ENCODE measurements at regions not wholly inside any gene's neighbourhood (a gene's known extent, or its start where the extent isn't known, plus 50 kb on each side); places are given as distances from the start of the nearest gene placed in this dataset.

GRCh38 chr16:79973320-79973719, 372.8 kb upstream of the MAF start:
- BruUV-seq (replicated peaks), result no TSS peak

GRCh38 chr16:79972053-79972704, 371.6 kb upstream of the MAF start:
- ChIA-PET POLR2A (no interaction called here), CTCF (no interaction called here)
- no TSS peak for BruUV-seq (replicated peaks)
- in situ Hi-C loops (cut with HindIII; ENCODE audit: low pct_unique_long_range_greater_than_20kb, low sequenced_read_pairs), result no loop called here
- no peak for DNase-seq (ENCODE audit: low read depth, low spot score)
- no peak overlapping the region for H3K27ac ChIP-seq (ENCODE audit: low read length)
- no peaks in the 10 kb centered on the region for H3K9me3 ChIP-seq (ENCODE audit: control insufficient read depth, insufficient read depth, low read depth, low read length)
- ATAC-seq, result no peak
- intact Hi-C loops (cut with micrococcal nuclease; ENCODE audit: unreplicated experiment), result no loop called here
- no peak overlapping the region for H3K4me3 ChIP-seq (ENCODE audit: low read depth in 2 of 2, low read length in 2 of 2)
- no peaks in the 10 kb centered on the region for H3K36me3 ChIP-seq (ENCODE audit: control insufficient read depth, insufficient read depth, low read length)
- H3K27me3 ChIP-seq (ENCODE audit: control insufficient read depth, insufficient read depth, low read length), result no peaks in the 10 kb centered on the region
- no peaks in the 10 kb centered on the region for H3K4me1 ChIP-seq (ENCODE audit: control insufficient read depth, insufficient read depth, low read length)
- TF ChIP-seq TCF7L2 (IDR thresholded peaks at IDR 0.05; ENCODE audit: low read depth, low read length), result no peak
- TF ChIP-seq, protein P1, sequence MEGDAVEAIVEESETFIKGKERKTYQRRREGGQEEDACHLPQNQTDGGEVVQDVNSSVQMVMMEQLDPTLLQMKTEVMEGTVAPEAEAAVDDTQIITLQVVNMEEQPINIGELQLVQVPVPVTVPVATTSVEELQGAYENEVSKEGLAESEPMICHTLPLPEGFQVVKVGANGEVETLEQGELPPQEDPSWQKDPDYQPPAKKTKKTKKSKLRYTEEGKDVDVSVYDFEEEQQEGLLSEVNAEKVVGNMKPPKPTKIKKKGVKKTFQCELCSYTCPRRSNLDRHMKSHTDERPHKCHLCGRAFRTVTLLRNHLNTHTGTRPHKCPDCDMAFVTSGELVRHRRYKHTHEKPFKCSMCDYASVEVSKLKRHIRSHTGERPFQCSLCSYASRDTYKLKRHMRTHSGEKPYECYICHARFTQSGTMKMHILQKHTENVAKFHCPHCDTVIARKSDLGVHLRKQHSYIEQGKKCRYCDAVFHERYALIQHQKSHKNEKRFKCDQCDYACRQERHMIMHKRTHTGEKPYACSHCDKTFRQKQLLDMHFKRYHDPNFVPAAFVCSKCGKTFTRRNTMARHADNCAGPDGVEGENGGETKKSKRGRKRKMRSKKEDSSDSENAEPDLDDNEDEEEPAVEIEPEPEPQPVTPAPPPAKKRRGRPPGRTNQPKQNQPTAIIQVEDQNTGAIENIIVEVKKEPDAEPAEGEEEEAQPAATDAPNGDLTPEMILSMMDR (IDR thresholded peaks at IDR 0.05), result no peak
- no peak for TF ChIP-seq SIN3A (IDR thresholded peaks at IDR 0.05; ENCODE audit: borderline replicate concordance, insufficient read depth, low read depth, low read length)
- TF ChIP-seq, protein P2, sequence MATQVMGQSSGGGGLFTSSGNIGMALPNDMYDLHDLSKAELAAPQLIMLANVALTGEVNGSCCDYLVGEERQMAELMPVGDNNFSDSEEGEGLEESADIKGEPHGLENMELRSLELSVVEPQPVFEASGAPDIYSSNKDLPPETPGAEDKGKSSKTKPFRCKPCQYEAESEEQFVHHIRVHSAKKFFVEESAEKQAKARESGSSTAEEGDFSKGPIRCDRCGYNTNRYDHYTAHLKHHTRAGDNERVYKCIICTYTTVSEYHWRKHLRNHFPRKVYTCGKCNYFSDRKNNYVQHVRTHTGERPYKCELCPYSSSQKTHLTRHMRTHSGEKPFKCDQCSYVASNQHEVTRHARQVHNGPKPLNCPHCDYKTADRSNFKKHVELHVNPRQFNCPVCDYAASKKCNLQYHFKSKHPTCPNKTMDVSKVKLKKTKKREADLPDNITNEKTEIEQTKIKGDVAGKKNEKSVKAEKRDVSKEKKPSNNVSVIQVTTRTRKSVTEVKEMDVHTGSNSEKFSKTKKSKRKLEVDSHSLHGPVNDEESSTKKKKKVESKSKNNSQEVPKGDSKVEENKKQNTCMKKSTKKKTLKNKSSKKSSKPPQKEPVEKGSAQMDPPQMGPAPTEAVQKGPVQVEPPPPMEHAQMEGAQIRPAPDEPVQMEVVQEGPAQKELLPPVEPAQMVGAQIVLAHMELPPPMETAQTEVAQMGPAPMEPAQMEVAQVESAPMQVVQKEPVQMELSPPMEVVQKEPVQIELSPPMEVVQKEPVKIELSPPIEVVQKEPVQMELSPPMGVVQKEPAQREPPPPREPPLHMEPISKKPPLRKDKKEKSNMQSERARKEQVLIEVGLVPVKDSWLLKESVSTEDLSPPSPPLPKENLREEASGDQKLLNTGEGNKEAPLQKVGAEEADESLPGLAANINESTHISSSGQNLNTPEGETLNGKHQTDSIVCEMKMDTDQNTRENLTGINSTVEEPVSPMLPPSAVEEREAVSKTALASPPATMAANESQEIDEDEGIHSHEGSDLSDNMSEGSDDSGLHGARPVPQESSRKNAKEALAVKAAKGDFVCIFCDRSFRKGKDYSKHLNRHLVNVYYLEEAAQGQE (IDR thresholded peaks at IDR 0.05; ENCODE audit: insufficient read depth in 1 of 2, low read depth in 2 of 2, low read length in 1 of 2), result no peak

More at GRCh38 chr16:79973320-79973719, 372.8 kb upstream of the MAF start:
- H3K4me3 ChIP-seq (ENCODE audit: low read depth in 2 of 2, low read length in 2 of 2), result no peak overlapping the region
- in situ Hi-C loops (cut with HindIII; ENCODE audit: low pct_unique_long_range_greater_than_20kb, low sequenced_read_pairs) (no loop called here), intact Hi-C loops (cut with micrococcal nuclease; ENCODE audit: unreplicated experiment) (no loop called here)
- H3K9me3 ChIP-seq (ENCODE audit: control insufficient read depth, insufficient read depth, low read depth, low read length), result no peaks in the 10 kb centered on the region
- no peak for TF ChIP-seq POLR2AphosphoS5 (IDR thresholded peaks at IDR 0.05; ENCODE audit: low read depth, low read length)
- TF ChIP-seq, protein P1 (IDR thresholded peaks at IDR 0.05), result no peak
- TF ChIP-seq, protein P2 (IDR thresholded peaks at IDR 0.05; ENCODE audit: insufficient read depth in 1 of 2, low read depth in 2 of 2, low read length in 1 of 2), result no peak
- no peaks in the 10 kb centered on the region for H3K4me1 ChIP-seq (ENCODE audit: control insufficient read depth, insufficient read depth, low read length)
- CTCF ChIA-PET, result no interaction called here
- no peak overlapping the region for H3K27ac ChIP-seq (ENCODE audit: low read length)
- ATAC-seq (no peak), DNase-seq (ENCODE audit: low read depth, low spot score) (no peak)
- POLR2A ChIA-PET, result no interaction called here
- H3K27me3 ChIP-seq (ENCODE audit: control insufficient read depth, insufficient read depth, low read length), result no peaks in the 10 kb centered on the region
- no peaks in the 10 kb centered on the region for H3K36me3 ChIP-seq (ENCODE audit: control insufficient read depth, insufficient read depth, low read length)
